ENCODE measurements at regions not wholly inside any gene's neighbourhood (a gene's known extent, or its start where the extent isn't known, plus 50 kb on each side); places are given as distances from the start of the nearest gene placed in this dataset.
A peak's percentile ranks its signal among the peaks of the same experiment; 100 is the strongest.

- ATAC-seq (ENCODE audit: poor library complexity) (no peak), DNase-seq (no peak)
- intact Hi-C loops (cut with DNase I): no loop called here
These were observed 569.3 kb downstream of the TDRD15 start for GRCh38 chr2:21693081-21693480.

DNA sequence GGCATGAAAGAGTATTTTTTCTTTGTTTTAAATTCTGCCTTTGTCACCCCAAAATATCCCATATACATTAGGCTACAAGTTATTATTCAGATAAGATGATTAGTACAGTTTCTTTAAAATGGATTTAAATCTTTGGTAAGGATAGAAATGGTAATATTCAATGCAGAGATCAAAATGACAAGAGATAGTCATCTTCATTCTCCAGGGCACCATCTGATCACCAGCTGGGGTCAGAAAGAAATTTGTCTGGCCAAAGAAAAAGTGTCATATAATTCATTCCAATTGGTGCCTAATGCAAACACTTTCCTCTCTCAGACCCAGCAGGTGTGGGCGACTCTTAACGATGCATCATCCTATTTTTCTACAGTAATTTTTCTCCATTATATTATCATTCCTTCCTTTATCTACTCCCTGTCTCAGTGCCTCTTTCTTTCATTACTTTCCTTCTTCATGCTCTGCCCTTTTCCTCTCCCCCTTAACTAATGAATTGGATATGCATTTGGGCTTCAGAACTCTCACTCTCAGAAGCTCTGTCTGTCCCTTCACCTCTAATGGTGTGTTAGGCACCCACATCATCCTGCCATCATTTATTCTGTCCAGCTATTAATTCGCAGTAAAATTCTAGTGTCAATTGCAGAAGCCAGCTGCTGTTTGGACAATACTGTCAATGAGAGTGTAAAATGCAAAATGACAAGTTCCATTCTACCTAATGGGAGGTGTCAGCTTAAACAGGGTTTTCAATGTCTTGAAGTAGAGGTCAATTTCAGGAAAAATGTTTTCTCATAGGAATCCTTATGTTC is 570.5 kb downstream of the TDRD15 start:
- DNase-seq (no peak), ATAC-seq (ENCODE audit: poor library complexity) (no peak)
- intact Hi-C loops (cut with DNase I): no loop called here

DNA sequence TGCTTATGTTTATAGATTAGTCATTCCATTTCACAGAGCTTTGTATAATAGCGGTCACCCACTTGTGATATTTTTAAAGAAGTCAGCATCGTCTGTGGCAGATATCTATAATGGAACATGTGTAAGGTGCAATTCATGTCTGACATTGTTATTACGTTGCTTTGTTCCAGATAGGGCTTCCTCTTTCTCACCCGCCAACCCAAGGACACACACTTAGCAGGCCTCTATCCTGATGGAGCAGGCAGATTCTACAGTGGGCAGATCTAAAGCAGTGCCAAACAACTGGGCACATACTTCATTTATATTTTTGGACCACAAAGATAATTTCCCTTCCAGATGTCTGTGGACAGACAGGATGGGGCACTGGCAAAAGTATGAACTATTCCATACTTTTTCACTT is 573.1 kb downstream of the TDRD15 start:
- intact Hi-C loops (cut with DNase I): no loop called here
- DNase-seq (no peak), ATAC-seq (ENCODE audit: poor library complexity) (no peak)

GRCh38 chr2:21700644-21701043 is 576.9 kb downstream of the TDRD15 start:
- DNase-seq (no peak), ATAC-seq (ENCODE audit: poor library complexity) (peak; percentile 59)

DNA sequence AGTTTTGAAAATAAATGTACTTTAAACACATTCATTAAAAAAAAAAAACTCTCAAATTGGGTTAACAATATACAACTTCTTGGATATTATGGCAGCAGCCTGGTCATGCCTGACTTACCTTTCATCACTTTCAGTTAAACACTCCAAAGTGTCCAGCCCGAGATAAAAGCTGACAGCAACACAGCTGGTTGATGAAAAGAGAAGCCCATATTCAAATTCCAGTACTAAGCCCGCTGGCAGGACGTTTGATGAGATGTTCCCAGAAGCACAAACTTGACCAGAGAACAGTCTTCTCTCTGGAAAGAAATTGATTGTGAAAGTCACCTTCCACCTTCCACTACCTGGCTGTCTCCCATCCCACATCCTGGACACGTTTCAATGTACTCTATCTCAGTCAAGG is 586.3 kb downstream of the TDRD15 start:
- intact Hi-C loops (cut with DNase I): no loop called here
- ATAC-seq (ENCODE audit: poor library complexity): peak; percentile 97
- DNase-seq: peak; percentile 42

More at GRCh38 chr2:21700644-21701043, 576.9 kb downstream of the TDRD15 start:
- intact Hi-C loops (cut with DNase I): no loop called here

DNA sequence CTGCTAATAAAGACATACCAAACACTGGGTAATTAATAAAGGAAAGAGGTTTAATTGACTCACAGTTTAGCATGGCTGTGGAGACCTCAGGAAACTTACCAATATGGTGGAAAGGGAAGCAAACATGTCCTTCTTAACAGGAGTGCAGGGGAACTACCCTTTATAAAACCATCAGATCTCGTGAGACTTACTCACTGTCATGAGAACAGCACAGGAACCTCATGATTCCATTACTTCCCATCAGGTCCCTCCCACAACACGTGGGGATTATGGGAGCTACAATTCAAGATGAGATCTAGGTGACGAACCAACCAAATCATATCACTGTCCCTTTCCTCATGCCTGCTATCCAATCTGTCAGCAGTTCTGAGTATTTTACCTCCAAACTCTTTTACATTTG is 586.7 kb downstream of the TDRD15 start:
- ATAC-seq (ENCODE audit: poor library complexity) (no peak), DNase-seq (no peak)
- intact Hi-C loops (cut with DNase I): no loop called here

- ATAC-seq (ENCODE audit: poor library complexity) (peak; percentile 89), DNase-seq (peak; percentile 48)
- intact Hi-C loops (cut with DNase I): no loop called here
These were observed 592.1 kb downstream of the TDRD15 start for GRCh38 chr2:21715887-21716286.

GRCh38 chr2:21727101-21727500 is 603.3 kb downstream of the TDRD15 start:
- DNase-seq: no peak
- ATAC-seq (ENCODE audit: poor library complexity): no peak
- intact Hi-C loops (cut with DNase I): no loop called here

DNA sequence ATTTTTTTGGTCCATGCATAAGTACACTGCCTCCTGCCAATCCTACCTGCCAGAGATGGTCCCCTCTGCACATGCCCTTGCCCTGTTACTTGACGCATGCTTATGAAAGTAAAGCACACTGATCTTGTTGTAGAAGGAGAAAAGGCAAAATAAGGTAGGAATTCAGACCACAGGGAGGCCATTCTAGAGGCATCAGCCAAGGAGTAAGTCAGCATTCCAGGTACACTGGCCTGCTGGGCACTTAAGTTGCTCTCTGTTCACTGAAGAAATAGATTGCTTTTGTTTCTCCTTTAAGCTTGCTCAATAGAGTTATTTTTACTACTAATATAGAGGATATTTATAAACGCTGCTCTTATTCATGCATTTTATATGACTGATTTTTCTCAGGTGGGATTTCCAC is 604.4 kb downstream of the TDRD15 start:
- DNase-seq (no peak), ATAC-seq (ENCODE audit: poor library complexity) (no peak)
- intact Hi-C loops (cut with DNase I): no loop called here

- intact Hi-C loops (cut with DNase I): no loop called here
- DNase-seq (no peak), ATAC-seq (ENCODE audit: poor library complexity) (no peak)
These were observed 606.4 kb downstream of the TDRD15 start for GRCh38 chr2:21730141-21730540.

- no peak for DNase-seq
- no peak for ATAC-seq (ENCODE audit: poor library complexity)
- intact Hi-C loops (cut with DNase I): no loop called here
These were observed 616.7 kb downstream of the TDRD15 start for GRCh38 chr2:21740484-21740883.

GRCh38 chr2:21746499-21746898 is 622.7 kb downstream of the TDRD15 start:
- no peak for ATAC-seq (ENCODE audit: poor library complexity)
- intact Hi-C loops (cut with DNase I): no loop called here
- no peak for DNase-seq

DNA sequence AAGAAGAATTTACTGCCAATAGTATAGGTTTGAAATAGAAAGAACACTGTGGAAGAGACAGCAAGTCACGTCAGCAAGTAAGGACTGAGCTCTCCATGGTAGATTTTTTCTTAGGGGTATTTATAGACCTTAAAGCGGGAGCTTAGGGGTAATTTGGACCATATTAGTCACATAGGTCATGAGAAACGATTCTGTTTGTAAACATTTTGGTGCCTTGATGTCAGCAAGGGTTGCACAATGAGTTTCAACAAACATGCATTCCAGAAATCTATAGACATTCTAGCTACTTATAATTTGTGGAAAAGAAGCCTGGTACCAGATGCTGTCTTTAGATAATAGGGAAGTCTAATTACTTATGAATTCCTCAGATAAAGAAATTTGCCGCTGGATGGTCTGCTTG is 624.7 kb downstream of the TDRD15 start:
- intact Hi-C loops (cut with DNase I): no loop called here
- DNase-seq: no peak
- ATAC-seq (ENCODE audit: poor library complexity): no peak

DNA sequence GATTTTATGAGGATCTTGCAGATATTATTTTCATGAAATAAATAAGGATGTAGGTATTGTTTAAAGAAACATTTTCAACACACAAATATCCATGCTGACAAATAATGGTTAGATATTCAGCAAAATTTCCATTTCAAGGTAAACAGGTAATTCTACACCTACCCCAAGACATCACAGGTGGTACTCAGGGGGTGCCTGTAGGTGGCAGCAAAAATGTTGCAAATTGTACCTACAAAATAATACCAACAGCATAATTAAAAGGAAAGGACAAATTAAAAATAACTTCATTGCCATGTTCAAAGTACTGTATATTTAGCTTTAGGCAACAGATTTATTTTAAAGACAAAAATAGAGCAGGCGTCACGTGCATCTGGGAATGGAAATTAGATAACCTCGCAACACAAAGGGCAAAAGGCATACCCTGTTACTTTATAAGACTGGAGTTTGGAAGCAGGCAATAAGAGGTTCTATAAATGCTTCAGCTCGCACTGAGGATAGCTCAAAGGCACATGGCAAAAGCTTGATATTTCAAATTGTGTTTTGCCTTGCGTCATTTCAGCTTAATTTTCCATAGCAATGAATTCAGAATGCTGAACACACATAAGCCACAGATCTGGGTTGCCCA is 630.5 kb downstream of the TDRD15 start:
- no peak for DNase-seq
- peak; percentile 65 for ATAC-seq (ENCODE audit: poor library complexity)
- intact Hi-C loops (cut with DNase I): no loop called here

- ATAC-seq (ENCODE audit: poor library complexity): peak; percentile 89
- intact Hi-C loops (cut with DNase I): no loop called here
- DNase-seq: peak; percentile 41
These were observed 634.1 kb downstream of the TDRD15 start for GRCh38 chr2:21757805-21758430.

GRCh38 chr2:21759819-21760218 is 636.1 kb downstream of the TDRD15 start:
- intact Hi-C loops (cut with DNase I): no loop called here
- DNase-seq (no peak), ATAC-seq (ENCODE audit: poor library complexity) (no peak)

GRCh38 chr2:21761361-21761760 is 637.6 kb downstream of the TDRD15 start:
- no peak for ATAC-seq (ENCODE audit: poor library complexity)
- intact Hi-C loops (cut with DNase I): no loop called here
- DNase-seq: no peak

DNA sequence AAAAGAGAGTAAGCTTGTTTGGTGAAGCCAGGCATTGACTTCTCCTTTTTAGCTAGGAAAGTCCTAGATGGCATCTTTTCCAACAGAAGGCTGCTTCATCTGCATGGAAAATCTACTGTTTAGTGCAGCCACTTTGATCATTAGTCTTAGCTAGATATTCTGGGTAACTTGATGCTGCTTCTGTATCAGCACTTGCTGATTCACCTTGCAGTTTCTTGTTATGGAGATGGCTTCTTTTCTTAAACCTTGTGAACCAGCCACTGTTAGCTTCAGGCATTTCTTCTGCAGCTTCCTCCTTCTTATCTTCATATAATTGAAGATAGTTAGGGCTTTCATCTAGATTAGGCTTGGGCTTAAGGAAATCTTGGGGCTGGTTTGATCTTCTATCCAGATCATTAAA is 639.7 kb downstream of the TDRD15 start:
- ATAC-seq (ENCODE audit: poor library complexity): no peak
- intact Hi-C loops (cut with DNase I): no loop called here
- no peak for DNase-seq

DNA sequence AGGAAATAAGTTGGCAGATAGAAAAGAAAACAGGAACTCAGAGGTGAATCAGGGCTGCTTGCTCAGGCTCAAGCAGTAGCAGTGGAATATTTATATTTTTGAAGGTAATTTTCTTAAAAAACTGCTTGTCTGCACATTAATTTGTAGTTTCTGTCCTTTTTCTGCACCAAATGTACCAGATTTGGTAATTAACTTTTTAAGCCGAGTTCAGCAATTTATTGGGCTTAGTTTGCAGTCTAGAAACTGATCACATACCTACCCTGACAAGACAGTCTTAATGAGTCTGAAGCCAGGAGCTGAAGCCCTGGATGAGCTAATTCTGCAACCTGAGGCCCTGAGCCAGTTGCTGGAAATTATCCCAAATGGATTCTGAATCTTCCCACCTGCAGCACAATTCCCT is 647.0 kb downstream of the TDRD15 start:
- DNase-seq: no peak
- no peak for ATAC-seq (ENCODE audit: poor library complexity)
- intact Hi-C loops (cut with DNase I): no loop called here

DNA sequence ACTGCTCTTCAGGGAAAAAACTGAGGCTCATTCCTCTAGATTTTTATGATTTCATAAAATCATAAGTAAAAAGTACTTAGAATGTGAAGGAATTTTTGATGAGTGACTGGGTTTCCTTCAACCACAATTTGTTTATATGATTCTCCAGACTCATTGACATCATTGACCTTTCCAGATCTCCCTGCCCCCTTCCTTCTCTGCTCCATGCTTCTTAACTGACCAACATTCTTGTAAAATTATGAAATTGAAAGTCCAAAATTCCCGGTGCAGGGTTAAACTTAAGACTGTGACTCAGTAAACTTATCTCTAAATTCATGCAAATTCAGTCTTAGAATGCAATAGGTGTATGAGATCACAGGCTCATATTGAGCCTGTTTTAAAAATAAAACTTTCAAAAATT is 648.9 kb downstream of the TDRD15 start:
- DNase-seq (no peak), ATAC-seq (ENCODE audit: poor library complexity) (no peak)
- intact Hi-C loops (cut with DNase I): no loop called here

All from Right ventricle myocardium superior (tissue), 1 donor.